ENCODE measurements at regions not wholly inside any gene's neighbourhood (a gene's known extent, or its start where the extent isn't known, plus 50 kb on each side); places are given as distances from the start of the nearest gene placed in this dataset.
"Not testable (repeated sequence)": the region's sequence is repeated elsewhere in the genome, so short reads cannot be mapped to it uniquely, and the experiment has no call there.

DNA sequence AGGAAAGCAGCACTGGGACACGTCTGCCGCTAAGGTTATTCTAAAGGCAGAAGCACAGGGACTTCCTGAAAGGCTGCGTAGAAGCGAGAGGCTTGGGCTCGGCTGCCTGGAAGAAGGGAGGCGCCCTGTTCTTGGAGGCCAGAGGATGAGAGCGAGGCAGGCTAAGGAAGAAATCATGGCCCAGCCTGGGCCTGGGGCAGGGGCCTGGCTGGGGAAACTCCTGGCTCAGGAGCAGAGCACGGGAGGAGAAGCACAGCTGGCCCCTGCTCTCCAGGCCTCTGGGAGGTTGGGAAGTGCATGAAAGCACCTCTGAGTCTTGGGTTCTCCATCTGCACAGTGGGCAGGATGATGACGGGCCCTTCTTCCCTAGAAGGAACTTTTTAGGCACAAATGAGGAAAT lies 66.0 kb upstream of the SFSWAP start:
- not testable (repeated sequence) for DNase-seq

DNA sequence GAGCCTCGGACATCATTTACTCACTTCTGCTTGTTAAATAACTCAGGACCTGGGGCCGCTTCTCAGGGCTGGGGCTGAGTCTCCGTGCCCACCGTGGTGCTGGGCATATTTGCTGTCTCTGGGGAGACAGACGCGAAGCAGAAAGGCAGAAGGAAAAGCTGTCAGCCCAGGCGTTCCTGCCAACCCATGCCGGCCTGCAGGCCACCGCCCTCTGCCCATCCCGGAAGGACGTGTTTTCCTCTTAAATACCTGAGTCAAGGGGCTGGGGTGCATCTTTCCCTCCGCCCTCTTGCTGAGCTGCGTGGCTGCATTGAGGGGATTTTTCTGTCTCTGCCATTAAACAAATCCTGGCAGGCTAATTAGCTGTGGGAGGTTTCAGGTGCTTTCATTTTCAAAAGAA lies 65.3 kb upstream of the SFSWAP start:
- not testable (repeated sequence) for DNase-seq

DNA sequence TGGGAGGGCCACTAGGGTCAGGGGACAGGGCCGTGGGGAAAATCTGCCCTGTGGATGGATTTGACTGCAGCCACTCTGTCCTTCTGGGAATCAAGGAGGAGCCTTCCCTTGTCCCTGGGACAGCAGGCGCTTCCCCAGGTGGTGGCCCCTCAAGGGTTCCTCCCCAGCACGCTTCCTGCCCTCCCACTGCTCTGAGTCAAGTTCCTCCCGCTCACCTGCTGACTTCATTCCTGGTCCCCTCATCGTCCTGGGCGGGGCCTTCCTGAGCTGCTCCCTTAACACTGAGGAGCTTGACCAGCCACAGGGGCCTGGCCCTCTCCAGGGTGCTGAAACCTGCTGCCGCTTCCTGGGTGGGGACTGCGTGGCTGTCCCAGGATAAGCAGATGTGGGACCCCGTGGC lies 64.4 kb upstream of the SFSWAP start:
- not testable (repeated sequence) for DNase-seq

- no peak for DNase-seq
These were observed 63.2 kb upstream of the SFSWAP start for GRCh38 chr12:131647667-131648066.

DNA sequence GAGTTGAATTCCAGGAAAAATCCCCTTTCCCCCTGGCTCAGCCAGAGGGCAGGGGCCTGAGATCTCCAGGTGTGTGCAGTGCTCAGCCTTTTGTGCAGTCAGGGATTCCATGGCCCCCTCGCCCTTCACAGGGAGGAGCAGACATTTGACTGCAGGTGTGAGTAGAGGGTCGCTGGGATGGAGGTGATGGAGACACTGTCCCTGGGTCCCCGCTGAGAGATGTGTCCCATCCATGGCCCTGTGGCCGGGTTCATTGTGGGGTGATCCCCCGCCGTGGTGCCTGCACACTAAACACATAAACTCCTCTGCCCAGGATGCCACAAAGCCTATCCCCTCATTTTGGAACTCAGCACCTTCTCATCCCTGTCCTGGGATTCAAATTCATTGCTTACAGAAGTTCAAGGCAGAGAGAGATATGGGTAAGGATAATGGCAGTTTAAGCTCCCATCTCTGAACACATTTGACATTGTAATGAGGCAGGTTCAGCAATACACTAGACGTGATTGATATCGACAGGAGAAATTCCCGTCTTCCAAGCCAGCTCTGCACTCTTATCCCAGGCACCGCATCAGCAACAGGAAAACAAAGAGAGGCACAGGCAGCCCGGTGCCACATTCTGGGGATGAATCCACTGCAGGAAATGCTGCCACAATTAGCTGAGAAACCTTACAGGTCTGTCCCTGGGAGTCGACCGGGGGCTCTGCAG lies 55.3 kb upstream of the SFSWAP start:
- DNase-seq: not testable (repeated sequence)

DNA sequence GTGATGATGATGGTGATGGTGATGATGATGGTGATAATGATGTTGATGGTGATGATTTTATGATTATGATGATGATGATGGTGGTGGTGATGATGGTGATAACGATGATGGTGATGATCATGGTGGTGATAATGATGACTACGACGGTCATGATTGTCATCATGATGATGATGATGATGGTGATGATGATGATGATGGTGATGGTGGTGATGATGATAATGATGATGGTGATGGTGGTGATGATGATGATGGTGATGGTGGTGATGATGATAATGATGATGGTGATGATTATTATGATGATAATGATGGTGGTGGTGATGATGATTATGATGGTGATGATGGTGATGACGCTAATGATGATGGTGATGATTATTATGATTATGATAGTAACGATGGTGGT lies 54.1 kb upstream of the SFSWAP start:
- not testable (repeated sequence) for DNase-seq

GRCh38 chr12:131658605-131659004 lies 52.3 kb upstream of the SFSWAP start:
- DNase-seq: not testable (repeated sequence)

GRCh38 chr12:131659484-131659883 lies 51.4 kb upstream of the SFSWAP start:
- not testable (repeated sequence) for DNase-seq

GRCh38 chr12:131659976-131660375 lies 50.9 kb upstream of the SFSWAP start:
- DNase-seq: not testable (repeated sequence)

DNA sequence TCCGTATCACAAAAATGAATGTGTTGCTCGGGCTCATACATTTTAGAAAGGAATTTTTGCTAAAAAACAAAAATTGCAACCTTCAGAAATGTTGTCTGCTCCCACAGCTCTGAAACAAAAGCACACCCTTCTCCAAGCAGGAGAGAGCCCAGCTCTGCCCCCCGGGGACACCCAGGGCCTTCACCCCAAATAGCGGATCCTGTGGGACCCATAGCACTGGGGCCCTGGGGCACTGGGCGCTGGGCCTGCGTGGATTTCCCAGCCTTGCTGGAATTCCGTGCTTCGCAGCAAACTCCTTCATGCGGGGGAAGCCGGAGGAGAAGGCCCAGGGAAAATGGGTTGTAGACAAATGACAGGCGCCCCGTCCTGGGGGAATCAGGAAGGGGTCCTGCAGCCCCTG lies 50.5 kb upstream of the SFSWAP start:
- DNase-seq: not testable (repeated sequence)
